HG03575 (cell line): ENCODE measurements at regions not wholly inside any gene's neighbourhood (a gene's known extent, or its start where the extent isn't known, plus 50 kb on each side); places are given as distances from the start of the nearest gene placed in this dataset.

Source experiments
- ATAC-seq: cut with Tn5 transposase; IDR thresholded peaks from one replicate; pipeline ENCODE4 v1.9.1; 2021; ENCODE audit not compliant: unreplicated experiment, insufficient number of reproducible peaks, low FRiP score; ENCODE audit errors: extremely low read depth

DNA sequence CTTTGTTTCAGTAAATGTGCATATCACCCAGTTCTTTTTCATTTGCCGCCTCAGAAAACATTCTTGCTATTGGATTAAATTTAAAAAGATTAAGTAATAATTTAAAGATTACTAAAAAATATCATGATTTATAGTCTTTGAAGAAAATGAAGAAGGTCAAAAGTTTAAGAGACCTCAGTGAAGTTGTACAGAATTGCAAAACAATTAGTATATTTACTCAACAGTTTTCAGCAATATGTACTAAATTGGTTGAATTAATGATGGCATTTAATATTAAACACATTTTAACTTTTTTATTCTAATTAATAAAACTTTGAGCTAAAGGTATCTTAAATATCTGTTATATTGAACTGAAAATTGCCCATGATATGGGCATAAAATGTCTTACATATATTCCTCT is 49.9 kb upstream of the KLF6 start:
- ATAC-seq = no peak
